Right cardiac atrium (tissue), 5 donors: ENCODE measurements at regions not wholly inside any gene's neighbourhood (a gene's known extent, or its start where the extent isn't known, plus 50 kb on each side); places are given as distances from the start of the nearest gene placed in this dataset.
A peak's percentile ranks its signal among the peaks of the same experiment; 100 is the strongest.

Experiments used
- ATAC-seq, 2 donors: fragments of 200-7000 bp; cut with Tn5 transposase; one replicate each; pipeline versions ENCODE4 v1.8.0 to v1.9.1; 2020; ENCODE audit warnings: moderate library complexity in 2 of 2, mild to moderate bottlenecking in 1 of 2
- DNase-seq, 3 donors: peaks; one replicate each; pipeline ENCODE4 v3.0.0-alpha.2; 2020
- H3K27ac ChIP-seq: one replicate; pipeline ENCODE4 v1.5.1; 2013; ENCODE audit warnings: mild to moderate bottlenecking, low read length, control low read depth, moderate library complexity
- H3K27me3 ChIP-seq: one replicate; pipeline ENCODE4 v1.6.1; 2013; ENCODE audit not compliant: control insufficient read depth, insufficient read depth
- H3K4me1 ChIP-seq: one replicate; pipeline ENCODE4 v1.6.1; 2013; ENCODE audit warnings: low read length; ENCODE audit not compliant: control insufficient read depth, insufficient read depth
- H3K4me3 ChIP-seq: one replicate; pipeline ENCODE4 v1.5.1; 2013; ENCODE audit warnings: low read length, control low read depth
- H3K9me3 ChIP-seq: one replicate; pipeline ENCODE4 v1.6.1; 2013; ENCODE audit warnings: low read length; ENCODE audit not compliant: control insufficient read depth
- WGBS: extraction: QIAGEN DNeasy Blood & Tissue Kit; methylation state at CpG from one replicate; pipeline ENCODE4 v1.1.7; 2013; 5-methylcytosine and 5-hydroxymethylcytosine counted together
- intact Hi-C, 4 donors: fragments of 100-400 bp; cut with DNase I; formaldehyde crosslinking; loops; one replicate each; pipeline versions ENCODE4 v1.11.0 to v1.14.0; 2022 to 2023
- donor health status: healthy with polysubstance abuse.
- donor health status: DM: no; HTN: yes; CAD: no.
- donor health status: DM: no; HTN: no; CAD: no.
- donor health status: DM: no; HTN: yes; CAD: no; lungs with severe emphysema.
- donor health status: DM: yes; HTN: yes; CAD: no.

- Histone ChIP-seq H3K27me3 (no peaks in the 10 kb centered on the region), H3K4me1 (peaks cover 2% of the 10 kb centered on the region), H3K9me3 (no peaks in the 10 kb centered on the region), H3K4me3 (no peak overlapping the region), H3K27ac (no peak overlapping the region)
- intact Hi-C loops = no loop called here
- DNase-seq (no peak), ATAC-seq (no peak)
- WGBS = 89% methylated on average over 1 of the region's 1 CpG
Measured at GRCh38 chr1:232276651-232277050, 353.3 kb downstream of the SIPA1L2 start.

- intact Hi-C loops = no loop called here
- no peak overlapping the region for H3K4me3 ChIP-seq
- DNase-seq (no peak), ATAC-seq (no peak)
- H3K27ac ChIP-seq = no peak overlapping the region
- WGBS = 90% methylated on average over 11 of the region's 11 CpGs
- H3K9me3 ChIP-seq = no peaks in the 10 kb centered on the region
- no peaks in the 10 kb centered on the region for H3K27me3 ChIP-seq
- peaks cover 2% of the 10 kb centered on the region for H3K4me1 ChIP-seq
Measured at GRCh38 chr1:232274999-232275710, 354.8 kb downstream of the SIPA1L2 start.

GRCh38 chr1:232274236-232274855 is 355.6 kb downstream of the SIPA1L2 start:
- H3K9me3 ChIP-seq = no peaks in the 10 kb centered on the region
- no peak overlapping the region for H3K27ac ChIP-seq
- intact Hi-C loops = no loop called here
- WGBS = 82% methylated on average over 4 of the region's 4 CpGs
- DNase-seq (no peak), ATAC-seq (peak in 1 of 2 donors; percentile 66)
- H3K27me3 ChIP-seq = no peaks in the 10 kb centered on the region
- peaks cover 2% of the 10 kb centered on the region for H3K4me1 ChIP-seq
- no peak overlapping the region for H3K4me3 ChIP-seq

DNA sequence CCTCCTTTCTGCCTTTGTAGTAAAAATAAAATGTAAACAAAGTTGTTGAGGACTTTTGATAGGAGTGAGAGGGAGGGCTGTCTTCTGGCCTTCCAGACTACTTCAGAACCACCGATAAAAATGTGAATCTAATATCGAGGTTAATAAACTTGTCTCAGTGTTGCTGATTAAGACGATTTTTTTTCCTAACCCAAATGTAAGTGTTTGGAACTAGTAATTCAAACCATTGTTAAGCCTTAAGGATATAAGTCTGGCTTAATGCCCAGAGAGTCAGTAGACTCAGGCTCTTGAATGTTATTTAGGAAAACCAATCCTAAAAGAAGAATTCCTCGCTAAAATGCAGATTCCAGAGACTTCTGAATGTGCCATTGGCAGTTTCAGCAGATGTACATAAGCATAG is 356.9 kb downstream of the SIPA1L2 start:
- no peak overlapping the region for H3K4me3 ChIP-seq
- no peaks in the 10 kb centered on the region for H3K9me3 ChIP-seq
- ATAC-seq = no peak
- no peaks in the 10 kb centered on the region for H3K4me1 ChIP-seq
- no peak overlapping the region for H3K27ac ChIP-seq
- no peak for DNase-seq
- 37% methylated on average over 4 of the region's 4 CpGs for WGBS
- intact Hi-C loops = no loop called here
- H3K27me3 ChIP-seq = no peaks in the 10 kb centered on the region

DNA sequence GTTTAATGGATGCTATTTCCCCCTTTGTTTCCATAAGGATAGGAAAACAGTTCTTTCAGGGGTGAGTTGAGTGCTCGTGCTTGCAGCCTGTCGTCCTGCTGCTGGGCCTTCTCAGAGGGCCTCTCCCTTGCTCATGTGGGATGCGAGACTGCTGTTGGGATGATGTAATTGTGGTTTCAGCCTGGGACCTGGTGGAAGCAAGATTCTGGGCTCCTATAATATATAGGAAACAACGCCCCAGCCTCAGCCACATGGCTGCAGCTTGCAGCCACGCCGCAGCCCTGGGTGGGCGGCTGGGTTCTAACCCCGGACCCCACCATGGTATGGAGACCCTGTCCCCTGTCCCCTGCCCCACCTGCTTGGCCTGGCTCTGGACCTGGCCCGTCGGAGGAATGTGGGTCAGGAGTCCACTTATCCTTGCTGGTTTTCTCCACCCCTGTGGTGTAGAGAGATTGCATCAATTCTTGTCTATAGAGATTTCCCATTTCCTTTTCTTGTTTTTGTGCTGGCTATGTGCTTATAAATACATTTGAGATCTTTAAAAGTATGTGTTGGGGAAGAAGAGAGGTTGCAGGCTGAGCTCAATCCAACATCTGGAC is 357.8 kb downstream of the SIPA1L2 start:
- intact Hi-C loops = no loop called here
- Histone ChIP-seq H3K4me1 (no peaks in the 10 kb centered on the region), H3K27ac (no peak overlapping the region), H3K9me3 (no peaks in the 10 kb centered on the region), H3K4me3 (no peak overlapping the region), H3K27me3 (no peaks in the 10 kb centered on the region)
- ATAC-seq (peak; percentile 44 to 65), DNase-seq (no peak)
- 71% methylated on average over 10 of the region's 10 CpGs for WGBS

DNA sequence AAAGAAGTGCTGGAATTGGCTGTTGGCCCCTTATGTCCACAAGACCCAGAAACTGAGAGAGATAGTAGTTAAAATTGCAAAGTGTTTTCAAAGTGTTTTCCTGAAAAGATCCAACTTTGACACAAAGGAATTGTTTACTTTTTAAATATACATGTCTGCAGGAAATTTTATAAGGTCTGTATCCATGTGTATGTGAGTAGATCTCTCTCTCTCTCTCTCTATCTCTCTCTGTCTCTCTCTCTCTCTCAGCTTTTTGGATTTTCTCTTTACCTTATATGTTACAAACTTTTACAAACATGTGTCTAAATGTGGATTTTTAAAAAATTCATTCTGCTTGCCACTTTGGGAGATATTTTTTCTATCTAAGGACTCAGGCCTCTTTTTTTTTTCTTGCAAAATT is 358.6 kb downstream of the SIPA1L2 start:
- DNase-seq = no peak
- Histone ChIP-seq H3K27me3 (no peaks in the 10 kb centered on the region), H3K4me1 (no peaks in the 10 kb centered on the region), H3K4me3 (no peak overlapping the region), H3K9me3 (no peaks in the 10 kb centered on the region), H3K27ac (no peak overlapping the region)
- intact Hi-C loops = no loop called here
- ATAC-seq = no peak

- Histone ChIP-seq H3K27me3 (no peaks in the 10 kb centered on the region), H3K4me3 (no peak overlapping the region), H3K9me3 (no peaks in the 10 kb centered on the region), H3K27ac (no peak overlapping the region), H3K4me1 (no peaks in the 10 kb centered on the region)
- no peak for DNase-seq
- 99% methylated on average over 2 of the region's 2 CpGs for WGBS
- intact Hi-C loops = no loop called here
- no peak for ATAC-seq
Measured at GRCh38 chr1:232269988-232270387, 359.9 kb downstream of the SIPA1L2 start.

DNA sequence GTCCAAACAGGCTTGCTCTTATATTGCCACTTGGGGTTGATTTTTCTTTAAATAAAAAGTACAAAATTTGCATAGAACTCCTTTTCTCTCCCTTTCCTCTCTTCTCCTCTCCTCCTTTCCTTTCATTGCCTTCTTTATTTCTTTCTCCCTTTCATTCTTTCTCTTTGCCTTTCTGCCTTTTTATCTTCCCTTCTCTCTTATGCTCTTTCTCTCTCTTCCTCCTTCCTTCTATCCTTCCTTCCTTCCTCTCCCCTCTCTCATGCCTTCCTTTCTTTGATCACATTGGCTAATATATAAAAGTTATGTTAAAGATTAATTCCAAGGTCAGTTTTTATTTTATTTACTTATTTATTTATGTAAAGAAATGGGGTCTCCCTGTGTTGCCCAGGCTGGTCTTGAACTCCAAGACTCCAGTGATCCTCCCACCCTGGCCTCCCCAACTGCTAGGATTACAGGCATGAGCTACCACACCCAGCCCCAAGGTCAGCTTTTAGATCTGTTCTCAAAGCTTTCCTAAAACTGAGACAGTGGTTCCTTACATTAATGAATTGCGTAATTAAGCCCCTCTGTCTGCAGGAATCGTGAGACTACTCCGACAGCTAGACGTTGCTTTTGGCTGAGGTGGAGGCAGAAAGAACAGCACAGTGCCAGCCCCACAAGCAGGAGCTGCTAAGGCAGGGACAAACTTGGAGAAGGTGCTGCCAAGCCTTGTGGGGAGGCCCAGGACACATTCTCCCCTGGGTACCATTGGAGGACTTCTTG is 361.9 kb downstream of the SIPA1L2 start:
- no peaks in the 10 kb centered on the region for H3K9me3 ChIP-seq
- DNase-seq = no peak
- H3K27me3 ChIP-seq = no peaks in the 10 kb centered on the region
- H3K27ac ChIP-seq = no peak overlapping the region
- no peak for ATAC-seq
- 83% methylated on average over 4 of the region's 4 CpGs for WGBS
- H3K4me1 ChIP-seq = no peaks in the 10 kb centered on the region
- intact Hi-C loops = no loop called here
- H3K4me3 ChIP-seq = no peak overlapping the region

DNA sequence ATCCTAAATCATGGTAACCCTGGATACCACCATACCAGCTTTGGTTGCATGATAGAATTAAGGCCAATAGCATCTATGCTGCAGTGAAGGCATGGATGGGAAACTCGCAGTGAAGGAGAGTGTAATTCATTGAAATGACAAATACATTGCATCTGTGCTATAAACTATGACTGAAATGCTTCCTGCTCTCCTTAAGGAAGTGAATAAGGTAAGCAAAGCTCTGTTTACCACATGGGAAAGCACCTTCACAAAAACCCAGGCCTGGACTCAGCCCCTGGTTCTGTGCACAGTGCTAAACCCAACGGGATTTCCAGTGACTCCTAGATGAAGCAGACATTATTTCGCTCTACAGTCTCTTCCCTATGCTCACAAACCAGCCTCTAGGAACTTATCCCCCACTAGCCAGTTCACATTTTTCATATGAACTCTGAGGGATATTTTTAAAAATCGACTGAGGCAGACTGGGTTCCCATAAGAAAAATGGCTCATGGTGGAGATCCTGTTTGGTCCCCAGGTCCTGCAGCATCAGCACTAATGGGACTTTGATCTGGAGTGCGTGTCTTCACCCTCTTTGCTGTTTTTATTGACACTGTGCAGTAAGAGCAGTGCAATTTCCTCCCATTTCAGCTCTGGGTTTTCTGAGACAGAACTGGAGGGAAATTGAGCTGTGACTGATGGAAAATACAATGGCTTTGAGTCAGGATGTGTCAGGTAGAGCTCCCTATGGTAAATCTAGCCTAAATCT is 362.7 kb downstream of the SIPA1L2 start:
- H3K27ac ChIP-seq = no peak overlapping the region
- H3K27me3 ChIP-seq = no peaks in the 10 kb centered on the region
- intact Hi-C loops = no loop called here
- H3K9me3 ChIP-seq = no peaks in the 10 kb centered on the region
- no peak overlapping the region for H3K4me3 ChIP-seq
- no peak for ATAC-seq
- no peak for DNase-seq
- 90% methylated on average over 5 of the region's 5 CpGs for WGBS
- no peaks in the 10 kb centered on the region for H3K4me1 ChIP-seq

- ATAC-seq (no peak), DNase-seq (no peak)
- no peaks in the 10 kb centered on the region for H3K4me1 ChIP-seq
- intact Hi-C loops = no loop called here
- no peaks in the 10 kb centered on the region for H3K27me3 ChIP-seq
- H3K27ac ChIP-seq = no peak overlapping the region
- no peaks in the 10 kb centered on the region for H3K9me3 ChIP-seq
- no peak overlapping the region for H3K4me3 ChIP-seq
- WGBS = 96% methylated on average over 3 of the region's 3 CpGs
Measured at GRCh38 chr1:232263452-232263851, 366.5 kb downstream of the SIPA1L2 start.
